MM.1S (cell line): ENCODE measurements at regions not wholly inside any gene's neighbourhood (a gene's known extent, or its start where the extent isn't known, plus 50 kb on each side); places are given as distances from the start of the nearest gene placed in this dataset.

Experiments used
- CTCF ChIP-seq: fragments of 300-600 bp; sonication (generic); IDR thresholded peaks from 2 replicates; pipeline ENCODE4 v1.5.1; 2016; ENCODE audit warnings: antibody characterized with exemption, low read length, mixed read lengths
- EZH2 ChIP-seq: fragments of 300-600 bp; sonication (generic); optimal IDR thresholded peaks from 2 replicates; pipeline ENCODE3; 2017; ENCODE audit warnings: low read depth, mild to moderate bottlenecking, antibody characterized with exemption, low read length, mixed read lengths
- EZH2phosphoT487 ChIP-seq: fragments of 300-600 bp; sonication (generic); IDR thresholded peaks from 2 replicates; pipeline ENCODE4 v1.6.1; 2018; ENCODE audit warnings: antibody characterized with exemption, low read length

DNA sequence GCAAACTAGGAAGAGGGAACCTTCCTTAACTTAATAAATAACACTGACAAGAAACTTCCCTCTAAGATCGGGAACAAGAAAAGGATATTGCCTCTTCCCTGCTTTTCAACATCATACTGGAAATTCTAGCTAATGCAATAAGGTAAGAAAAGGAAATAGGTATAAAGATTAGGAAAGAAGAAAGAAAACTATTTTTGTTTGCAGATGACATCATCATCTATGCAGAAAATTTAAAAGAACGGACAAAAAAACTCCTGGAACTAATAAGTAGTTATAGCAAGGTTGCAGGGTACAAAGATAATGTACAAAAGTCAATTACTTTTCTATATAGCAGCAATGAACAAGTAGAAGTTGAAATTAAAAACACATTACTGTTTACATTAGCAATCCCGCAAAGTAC lies 164.8 kb downstream of the WDR11 start:
- TF ChIP-seq EZH2phosphoT487 (no peak), CTCF (no peak), EZH2 (no peak)
